SU-DHL-6 (cell line): ENCODE measurements at regions not wholly inside any gene's neighbourhood (a gene's known extent, or its start where the extent isn't known, plus 50 kb on each side); places are given as distances from the start of the nearest gene placed in this dataset.

Experiments used
- CTCF ChIP-seq: fragments of 200-600 bp; sonication (generic); IDR thresholded peaks from one replicate; pipeline ENCODE4 v1.5.1; 2017; ENCODE audit warnings: antibody characterized with exemption, mild to moderate bottlenecking, low read length, moderate library complexity; ENCODE audit not compliant: insufficient read depth, poor library complexity, severe bottlenecking
- EZH2phosphoT487 ChIP-seq: fragments of 200-600 bp; sonication (generic), shearing (Covaris generic); conservative IDR thresholded peaks from 2 replicates; pipeline ENCODE4 v1.6.1; 2018; ENCODE audit warnings: mild to moderate bottlenecking, antibody characterized with exemption, low read length, moderate library complexity, mixed read lengths

- TF ChIP-seq EZH2phosphoT487 (no peak), CTCF (no peak)
Measured at GRCh38 chr16:27660507-27660906, 110.6 kb downstream of the KATNIP start.
